Fibroblast of villous mesenchyme (primary cell): ENCODE measurements at regions not wholly inside any gene's neighbourhood (a gene's known extent, or its start where the extent isn't known, plus 50 kb on each side); places are given as distances from the start of the nearest gene placed in this dataset.

Experiments used
- DNase-seq: peaks from one replicate; pipeline ENCODE4 v3.0.0-alpha.2; 2010; ENCODE audit warnings: low read depth
- H3K4me3 ChIP-seq: 2 replicates; pipeline ENCODE4 v1.5.1; 2011; ENCODE audit warnings: low read depth, mild to moderate bottlenecking, low read length
- TF ChIP-seq, protein P1 (sequence below): IDR thresholded peaks from 2 replicates; pipeline ENCODE4 v1.5.1; 2012; ENCODE audit warnings: low read depth, mild to moderate bottlenecking, low read length; ENCODE audit not compliant: insufficient read depth

DNA sequence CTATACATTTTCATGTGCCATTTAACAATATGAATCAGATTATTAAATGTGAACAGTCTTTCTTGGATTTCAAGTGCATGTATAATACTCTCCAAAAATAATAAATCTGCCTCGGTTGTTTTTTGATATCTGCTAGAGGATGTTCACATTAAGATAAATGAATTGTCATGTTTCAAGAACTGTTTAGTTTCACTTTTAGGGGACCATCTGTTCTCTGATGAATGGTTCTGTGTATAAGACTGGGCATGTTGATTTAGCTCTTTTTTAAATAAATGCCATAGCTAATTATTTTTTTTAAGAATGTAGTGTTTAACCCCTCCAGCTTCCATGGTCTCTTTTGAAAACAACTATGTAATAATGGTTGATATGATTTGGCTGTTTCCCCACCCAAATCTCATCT is 1245.1 kb upstream of the ADGRL4 start:
- no peak overlapping the region for H3K4me3 ChIP-seq
- no peak for DNase-seq
- TF ChIP-seq, protein P1, sequence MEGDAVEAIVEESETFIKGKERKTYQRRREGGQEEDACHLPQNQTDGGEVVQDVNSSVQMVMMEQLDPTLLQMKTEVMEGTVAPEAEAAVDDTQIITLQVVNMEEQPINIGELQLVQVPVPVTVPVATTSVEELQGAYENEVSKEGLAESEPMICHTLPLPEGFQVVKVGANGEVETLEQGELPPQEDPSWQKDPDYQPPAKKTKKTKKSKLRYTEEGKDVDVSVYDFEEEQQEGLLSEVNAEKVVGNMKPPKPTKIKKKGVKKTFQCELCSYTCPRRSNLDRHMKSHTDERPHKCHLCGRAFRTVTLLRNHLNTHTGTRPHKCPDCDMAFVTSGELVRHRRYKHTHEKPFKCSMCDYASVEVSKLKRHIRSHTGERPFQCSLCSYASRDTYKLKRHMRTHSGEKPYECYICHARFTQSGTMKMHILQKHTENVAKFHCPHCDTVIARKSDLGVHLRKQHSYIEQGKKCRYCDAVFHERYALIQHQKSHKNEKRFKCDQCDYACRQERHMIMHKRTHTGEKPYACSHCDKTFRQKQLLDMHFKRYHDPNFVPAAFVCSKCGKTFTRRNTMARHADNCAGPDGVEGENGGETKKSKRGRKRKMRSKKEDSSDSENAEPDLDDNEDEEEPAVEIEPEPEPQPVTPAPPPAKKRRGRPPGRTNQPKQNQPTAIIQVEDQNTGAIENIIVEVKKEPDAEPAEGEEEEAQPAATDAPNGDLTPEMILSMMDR = no peak

DNA sequence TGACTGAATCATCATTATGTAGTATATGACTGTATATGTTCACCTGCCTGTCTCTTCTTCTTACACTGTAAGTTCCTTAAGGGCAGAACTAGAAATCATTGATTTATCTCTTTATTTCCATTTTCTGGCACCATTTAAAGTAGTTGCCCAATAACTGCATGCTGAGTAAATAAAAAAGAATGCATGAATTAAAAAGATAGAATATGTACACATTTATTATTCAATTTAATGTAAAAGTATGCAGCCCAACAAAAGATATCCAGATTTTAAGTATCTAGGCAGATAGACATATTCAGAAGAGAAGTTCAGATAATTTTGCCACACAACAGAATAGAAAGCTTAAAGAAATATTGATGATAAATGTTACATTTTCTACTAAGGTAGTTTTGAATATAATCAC is 1244.6 kb upstream of the ADGRL4 start:
- no peak overlapping the region for H3K4me3 ChIP-seq
- TF ChIP-seq, protein P1 = no peak
- no peak for DNase-seq

DNA sequence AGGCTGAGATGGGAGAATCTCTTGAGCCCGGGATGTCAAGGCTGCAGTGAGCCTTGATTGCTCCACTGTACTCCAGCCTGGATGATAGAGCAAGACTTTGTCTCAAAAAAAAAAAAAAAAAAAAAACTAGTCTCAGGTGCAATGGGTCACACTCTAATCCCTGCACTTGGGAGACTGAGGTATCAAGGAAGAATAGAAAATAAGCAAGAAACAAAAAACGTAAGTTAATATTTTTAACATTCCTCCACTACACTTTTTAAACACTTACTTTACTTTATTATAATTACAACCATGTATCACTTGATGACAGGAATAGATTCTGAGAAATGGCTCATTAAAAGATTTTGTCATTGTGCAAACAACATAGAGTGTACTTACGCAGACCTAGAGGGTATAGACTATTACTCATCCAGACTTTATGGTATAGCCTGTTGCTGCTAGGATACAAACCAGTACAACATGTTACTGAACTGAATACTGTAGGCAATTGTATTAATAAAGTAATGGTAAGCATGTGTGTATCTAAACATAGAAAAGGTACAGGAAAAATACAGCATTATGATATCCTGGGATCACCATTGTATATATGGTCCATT is 1244.1 kb upstream of the ADGRL4 start:
- TF ChIP-seq, protein P1 = no peak
- no peak for DNase-seq
- H3K4me3 ChIP-seq = no peak overlapping the region

DNA sequence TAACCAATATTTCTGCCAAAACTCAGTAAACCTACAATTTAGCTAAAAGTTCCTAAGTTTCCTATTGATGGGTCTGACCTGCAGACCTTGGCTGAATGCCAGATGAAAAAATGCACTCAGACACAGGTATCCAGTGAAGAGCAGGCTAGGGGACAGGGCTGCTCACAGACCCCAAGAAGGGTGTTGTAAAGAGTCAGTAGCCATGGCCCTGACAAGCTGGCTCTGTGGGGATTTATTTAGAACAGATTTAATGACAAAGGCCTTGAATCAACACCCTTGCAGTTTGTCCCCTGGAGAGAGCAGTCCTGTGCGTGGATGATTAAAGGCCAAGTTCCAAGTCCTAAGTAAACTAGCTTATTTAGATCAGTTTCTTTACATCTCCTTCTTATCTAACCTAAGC is 1243.2 kb upstream of the ADGRL4 start:
- no peak overlapping the region for H3K4me3 ChIP-seq
- TF ChIP-seq, protein P1 = no peak
- DNase-seq = no peak

DNA sequence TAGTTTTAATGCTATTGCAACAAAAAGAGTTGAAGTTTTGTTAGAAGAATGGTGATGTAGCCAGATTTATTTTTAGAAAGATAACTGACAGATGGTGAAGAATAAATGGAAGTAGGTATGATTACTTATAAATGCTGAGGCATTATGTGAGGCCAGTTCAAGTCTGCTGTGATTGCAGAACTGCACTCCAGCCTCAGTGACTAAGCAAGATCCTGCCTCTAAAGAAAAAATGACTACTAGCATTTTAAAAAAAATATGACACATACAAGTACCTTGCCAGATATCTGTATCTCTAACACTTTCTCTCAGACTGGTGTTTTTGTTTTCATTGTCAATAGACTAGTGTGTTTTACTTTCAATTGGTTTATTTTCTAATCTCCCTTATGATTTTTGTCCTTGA is 1242.4 kb upstream of the ADGRL4 start:
- TF ChIP-seq, protein P1 = no peak
- no peak for DNase-seq
- no peak overlapping the region for H3K4me3 ChIP-seq

DNA sequence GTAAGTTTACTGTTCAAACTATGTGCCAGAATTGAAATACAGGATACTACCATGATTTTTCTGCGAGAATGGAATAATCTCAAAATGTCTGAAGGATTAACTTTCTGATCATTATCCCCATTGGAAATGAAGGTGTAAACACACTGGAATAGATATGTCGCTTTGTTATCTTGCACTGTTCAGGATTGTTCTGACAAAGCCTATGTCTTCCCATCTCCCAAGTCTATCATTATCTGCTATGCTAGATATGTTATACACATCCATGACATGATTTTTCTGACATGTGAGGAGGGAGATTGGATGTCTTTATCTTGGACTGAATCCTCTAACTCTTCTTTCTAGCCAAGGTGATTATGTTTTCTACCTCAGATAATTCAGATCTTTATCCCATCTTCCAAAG is 1239.3 kb upstream of the ADGRL4 start:
- H3K4me3 ChIP-seq = no peak overlapping the region
- TF ChIP-seq, protein P1 = no peak

DNA sequence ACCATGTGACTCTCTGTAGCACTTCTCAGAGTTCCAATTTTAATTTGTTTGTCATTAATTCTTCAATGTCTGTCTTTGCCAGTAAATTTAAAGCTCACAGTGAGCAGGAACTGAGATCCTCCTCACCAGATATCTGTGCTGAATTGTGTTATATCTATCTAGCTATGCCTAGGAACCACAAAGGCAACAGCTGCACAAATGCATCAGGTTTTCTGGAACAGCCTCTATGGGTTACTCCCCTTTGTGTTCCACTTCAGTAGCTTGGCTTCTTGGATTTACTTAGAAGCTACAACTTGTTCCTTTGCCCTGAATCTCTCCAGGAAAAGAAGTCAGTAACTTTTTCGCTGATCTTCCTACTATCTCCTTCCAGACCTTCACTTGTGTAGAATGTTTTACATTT is 1237.8 kb upstream of the ADGRL4 start:
- H3K4me3 ChIP-seq = no peak overlapping the region
- TF ChIP-seq, protein P1 = no peak
- no peak for DNase-seq

More for the DNA sequence above, 1239.3 kb upstream of the ADGRL4 start:
- no peak for DNase-seq
